HCT116 (cell line): ENCODE measurements at regions not wholly inside any gene's neighbourhood (a gene's known extent, or its start where the extent isn't known, plus 50 kb on each side); places are given as distances from the start of the nearest gene placed in this dataset.

Source experiments
- ATAC-seq: fragments of 200-7000 bp; cut with Tn5 transposase; 2 replicates; pipeline ENCODE4 v1.9.1; 2020; ENCODE audit warnings: mild to moderate bottlenecking, moderate library complexity
- BruUV-seq: library from RNA; stranded (reverse); fragments of 400-500 nt; replicated peaks from 2 replicates; lab custom pipeline; 2021; lab: Mats Ljungman, UMichigan
- CTCF ChIA-PET: fragments of 300-600 bp; sonication (Branson Sonifier 250); formaldehyde crosslinking; loops from one replicate; lab custom pipeline; 2021; ENCODE audit warnings: antibody characterized with exemption; lab: Charles Lee
- POLR2A ChIA-PET: fragments of 300-600, 350-600 bp; sonication (Branson Sonifier 250); formaldehyde crosslinking; loops from one replicate; lab custom pipeline; 2021; ENCODE audit warnings: antibody characterized with exemption; lab: Charles Lee
- RAD21 ChIA-PET, 2 experiments: fragments of 300-600 bp; sonication (Branson Sonifier 250); formaldehyde crosslinking; loops; one replicate each; lab custom pipeline; 2023; ENCODE audit warnings: low total read pairs in 2 of 2; ENCODE audit not compliant: uncharacterized antibody in 2 of 2, unreplicated experiment in 2 of 2, low non-redundant PET in 1 of 2; lab: Charles Lee
- DNase-seq: peaks from one replicate; pipeline ENCODE4 v3.0.0-alpha.2; 2010; ENCODE audit warnings: low read depth, low spot score
- H2AFZ ChIP-seq: fragments of 200-600 bp; shearing (Covaris generic), sonication (generic); 2 replicates; pipeline ENCODE4 v1.6.1; 2017; ENCODE audit warnings: low read depth, mixed run types, mixed read lengths, antibody characterized with exemption, low read length; ENCODE audit not compliant: poor library complexity, severe bottlenecking
- H3K27ac ChIP-seq: 2 replicates; pipeline ENCODE4 v1.5.1; 2012; ENCODE audit warnings: low read depth, low read length
- H3K27me3 ChIP-seq: fragments of 200-600 bp; sonication (generic); 2 replicates; pipeline ENCODE4 v1.6.1; 2016; ENCODE audit warnings: mixed run types, low read length, mixed read lengths; ENCODE audit not compliant: insufficient read depth
- H3K36me3 ChIP-seq, 2 experiments: fragments of 200-500 bp in 1 of 2; fragments of 200-600 bp in 1 of 2; sonication (Bioruptor generic) in 1 of 2; sonication (generic) in 1 of 2; 2 replicates each; pipeline versions ENCODE4 v1.5.1 to v1.6.1; 2014 to 2016; ENCODE audit warnings: low read length in 2 of 2, inconsistent platforms in 1 of 2, mixed read lengths in 1 of 2, mixed run types in 1 of 2; ENCODE audit not compliant: insufficient read depth in 2 of 2, control insufficient read depth in 1 of 2
- H3K4me1 ChIP-seq, 2 experiments: fragments of 200-600 bp in 1 of 2; sonication (generic) in 1 of 2; 2 replicates each; pipeline versions ENCODE4 v1.5.1 to v1.6.1; 2012 to 2017; ENCODE audit warnings: low read length in 2 of 2, inconsistent platforms in 1 of 2, mild to moderate bottlenecking in 1 of 2, mixed read lengths in 1 of 2, mixed run types in 1 of 2, moderate library complexity in 1 of 2; ENCODE audit not compliant: insufficient read depth in 2 of 2, control insufficient read depth in 1 of 2
- H3K4me2 ChIP-seq: fragments of 200-600 bp; sonication (generic); 2 replicates; pipeline ENCODE4 v1.6.1; 2017; ENCODE audit warnings: mixed run types, low read length, mixed read lengths
- H3K4me3 ChIP-seq, 2 experiments: fragments of 200-600 bp in 1 of 2; sonication (generic) in 1 of 2; replicated peaks in 1 of 2; 2 replicates each; pipeline ENCODE4 v1.5.1; 2011 to 2016; ENCODE audit warnings: low read length in 2 of 2, control low read depth in 1 of 2, low read depth in 1 of 2, mild to moderate bottlenecking in 1 of 2, mixed read lengths in 1 of 2, mixed run types in 1 of 2
- H3K79me2 ChIP-seq: fragments of 200-600 bp; sonication (generic); 2 replicates; pipeline ENCODE4 v1.6.1; 2017; ENCODE audit warnings: mild to moderate bottlenecking, mixed run types, low read length, moderate library complexity, mixed read lengths; ENCODE audit not compliant: insufficient read depth
- H3K9ac ChIP-seq: fragments of 200-600 bp; sonication (generic); 2 replicates; pipeline ENCODE4 v1.6.1; 2016; ENCODE audit warnings: low read length, mixed read lengths
- H3K9me2 ChIP-seq: fragments of 200-600 bp; sonication (generic), shearing (Covaris generic); 2 replicates; pipeline ENCODE4 v1.6.1; 2017; ENCODE audit warnings: mixed run types, mild to moderate bottlenecking, moderate library complexity; ENCODE audit not compliant: insufficient read depth
- H3K9me3 ChIP-seq, 2 experiments: fragments of 200-500 bp in 1 of 2; fragments of 200-600 bp in 1 of 2; sonication (Bioruptor generic) in 1 of 2; sonication (generic) in 1 of 2; 2 replicates each; pipeline ENCODE4 v1.6.1; 2014 to 2017; ENCODE audit warnings: low read length in 2 of 2, mixed read lengths in 2 of 2, inconsistent platforms in 1 of 2, low read depth in 1 of 2, mild to moderate bottlenecking in 1 of 2, mixed run types in 1 of 2, moderate library complexity in 1 of 2; ENCODE audit not compliant: control insufficient read depth in 1 of 2, insufficient read depth in 1 of 2
- H4K20me1 ChIP-seq: fragments of 200-600 bp; sonication (generic), shearing (Covaris generic); 2 replicates; pipeline ENCODE4 v1.6.1; 2017; ENCODE audit warnings: mixed run types, mild to moderate bottlenecking, moderate library complexity; ENCODE audit not compliant: insufficient read depth
- CBX3 ChIP-seq: IDR thresholded peaks from 2 replicates; pipeline ENCODE4 v1.6.1; 2012; ENCODE audit warnings: low read depth
- EGR1 ChIP-seq: IDR thresholded peaks from 2 replicates; pipeline ENCODE4 v1.6.1; 2012; ENCODE audit warnings: low read depth
- EZH2 ChIP-seq: fragments of 200-600 bp; sonication (generic); IDR thresholded peaks from 2 replicates; pipeline ENCODE4 v1.6.1; 2017; ENCODE audit warnings: antibody characterized with exemption, mixed run types
- EZH2phosphoT487 ChIP-seq: fragments of 200-600 bp; IDR thresholded peaks from 2 replicates; pipeline ENCODE4 v1.6.1; 2018; ENCODE audit warnings: antibody characterized with exemption, borderline replicate concordance
- FOSL1 ChIP-seq: IDR thresholded peaks from 2 replicates; pipeline ENCODE4 v1.6.1; 2012; ENCODE audit warnings: low read depth
- JUND ChIP-seq: IDR thresholded peaks from 2 replicates; pipeline ENCODE4 v1.6.1; 2012
- POLR2A ChIP-seq: IDR thresholded peaks from 2 replicates; pipeline ENCODE4 v1.7.0; 2011; ENCODE audit warnings: borderline replicate concordance; ENCODE audit not compliant: insufficient read depth, insufficient read length; ENCODE audit errors: extremely low read depth
- SP1 ChIP-seq: IDR thresholded peaks from 2 replicates; pipeline ENCODE4 v1.6.1; 2012; ENCODE audit warnings: low read depth
- SRF ChIP-seq: IDR thresholded peaks from 2 replicates; pipeline ENCODE4 v1.6.1; 2012; ENCODE audit warnings: low read depth
- TCF7L2 ChIP-seq: IDR thresholded peaks from 2 replicates; pipeline ENCODE4 v1.7.0; 2011; ENCODE audit warnings: borderline replicate concordance, inconsistent platforms; ENCODE audit not compliant: insufficient read depth, insufficient read length; ENCODE audit errors: extremely low read depth
- YY1 ChIP-seq: IDR thresholded peaks from 2 replicates; pipeline ENCODE4 v1.6.1; 2011; ENCODE audit warnings: low read length, low read depth, moderate library complexity, mild to moderate bottlenecking; ENCODE audit not compliant: insufficient replicate concordance; ENCODE audit errors: extremely low read depth
- ZFX ChIP-seq: fragments of 450-650 bp; IDR thresholded peaks from 2 replicates; pipeline ENCODE4 v1.6.1; 2017
- ZNF274 ChIP-seq: fragments of 200-500 bp; sonication (Bioruptor generic); IDR thresholded peaks from 2 replicates; pipeline ENCODE4 v1.6.1; 2014; ENCODE audit warnings: mild to moderate bottlenecking, low read depth, low read length, inconsistent platforms
- intact Hi-C: fragments of 100-400 bp; cut with micrococcal nuclease; formaldehyde crosslinking; loops from 2 replicates; pipeline ENCODE4 v1.10.0; 2022
- TF ChIP-seq, protein P1 (sequence below), 3 experiments: fragments of 200-600 bp in 1 of 3; sonication (generic) in 1 of 3; IDR thresholded peaks in 2 of 3; conservative IDR thresholded peaks in 1 of 3; 2 replicates each; pipeline ENCODE4 v1.5.1; 2012 to 2017; ENCODE audit warnings: low read depth in 2 of 3, low read length in 2 of 3, antibody characterized with exemption in 1 of 3, borderline replicate concordance in 1 of 3, control low read depth in 1 of 3, mild to moderate bottlenecking in 1 of 3, mixed read lengths in 1 of 3, mixed run types in 1 of 3, moderate library complexity in 1 of 3; ENCODE audit not compliant: insufficient read depth in 1 of 3
- TF ChIP-seq, protein P2 (sequence below): IDR thresholded peaks from 2 replicates; pipeline ENCODE4 v1.6.1; 2012
- TF ChIP-seq, protein P3 (sequence below): IDR thresholded peaks from 2 replicates; pipeline ENCODE4 v1.6.1; 2012; ENCODE audit warnings: low read depth

DNA sequence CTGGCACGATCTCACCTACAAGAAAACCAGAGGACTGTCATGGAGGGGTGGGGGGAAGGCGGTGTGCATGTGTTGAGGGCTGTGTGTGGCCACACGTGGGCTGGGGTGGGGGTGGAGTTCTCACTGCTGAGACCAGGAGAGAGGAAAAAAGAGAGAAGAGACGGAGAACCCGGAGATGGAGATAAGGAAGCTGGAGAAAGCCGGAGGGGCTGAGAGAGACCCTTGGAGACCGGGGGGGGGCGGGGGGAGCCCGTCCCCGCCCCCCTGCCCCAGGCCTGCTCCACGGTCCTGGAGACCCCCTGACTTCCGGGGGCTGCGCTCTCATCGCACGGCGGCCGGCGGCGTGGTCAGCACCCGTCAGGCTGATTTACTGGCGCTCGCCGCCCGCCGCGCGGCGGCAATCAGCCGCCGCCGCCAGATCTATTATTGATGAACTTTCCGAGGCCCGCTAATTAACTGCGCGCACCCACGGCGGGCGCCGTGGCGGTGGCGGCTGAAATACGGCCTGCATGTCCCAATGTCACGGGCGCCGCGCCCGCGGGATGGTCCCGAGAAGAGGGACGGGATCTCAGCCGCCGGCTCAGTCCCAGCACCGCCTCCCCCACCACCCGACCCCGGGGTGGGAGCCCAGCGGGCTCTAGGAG, 187.4 kb downstream of the MN1 start:
- no peak for ATAC-seq
- Histone ChIP-seq H3K36me3 (no peaks in the 10 kb centered on the region), H3K4me3 (no peak overlapping the region), H3K4me1 (no peaks in the 10 kb centered on the region), H2AFZ (no peak overlapping the region), H3K9ac (no peak overlapping the region), H4K20me1 (no peaks in the 10 kb centered on the region), H3K9me3 (no peaks in the 10 kb centered on the region), H3K27me3 (0 out of 2 replicates have a peak, but pooled peaks cover under 1% of the 10 kb centered on the region), H3K9me2 (no peaks in the 10 kb centered on the region)
- ChIA-PET POLR2A (no interaction called here), CTCF (no interaction called here)
- no peak for DNase-seq
- TF ChIP-seq SP1: no peak
- no peak for TF ChIP-seq ZFX
- TF ChIP-seq, protein P1, sequence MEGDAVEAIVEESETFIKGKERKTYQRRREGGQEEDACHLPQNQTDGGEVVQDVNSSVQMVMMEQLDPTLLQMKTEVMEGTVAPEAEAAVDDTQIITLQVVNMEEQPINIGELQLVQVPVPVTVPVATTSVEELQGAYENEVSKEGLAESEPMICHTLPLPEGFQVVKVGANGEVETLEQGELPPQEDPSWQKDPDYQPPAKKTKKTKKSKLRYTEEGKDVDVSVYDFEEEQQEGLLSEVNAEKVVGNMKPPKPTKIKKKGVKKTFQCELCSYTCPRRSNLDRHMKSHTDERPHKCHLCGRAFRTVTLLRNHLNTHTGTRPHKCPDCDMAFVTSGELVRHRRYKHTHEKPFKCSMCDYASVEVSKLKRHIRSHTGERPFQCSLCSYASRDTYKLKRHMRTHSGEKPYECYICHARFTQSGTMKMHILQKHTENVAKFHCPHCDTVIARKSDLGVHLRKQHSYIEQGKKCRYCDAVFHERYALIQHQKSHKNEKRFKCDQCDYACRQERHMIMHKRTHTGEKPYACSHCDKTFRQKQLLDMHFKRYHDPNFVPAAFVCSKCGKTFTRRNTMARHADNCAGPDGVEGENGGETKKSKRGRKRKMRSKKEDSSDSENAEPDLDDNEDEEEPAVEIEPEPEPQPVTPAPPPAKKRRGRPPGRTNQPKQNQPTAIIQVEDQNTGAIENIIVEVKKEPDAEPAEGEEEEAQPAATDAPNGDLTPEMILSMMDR (IDR thresholded peaks at IDR 0.05 in 2 of 3, conservative IDR thresholded peaks at IDR 0.05 in 1 of 3; ENCODE audit: borderline replicate concordance in 1 of 3, insufficient read depth in 1 of 3, low read depth in 2 of 3, low read length in 2 of 3): no peak
- no peak for TF ChIP-seq EZH2
- TF ChIP-seq, protein P2, sequence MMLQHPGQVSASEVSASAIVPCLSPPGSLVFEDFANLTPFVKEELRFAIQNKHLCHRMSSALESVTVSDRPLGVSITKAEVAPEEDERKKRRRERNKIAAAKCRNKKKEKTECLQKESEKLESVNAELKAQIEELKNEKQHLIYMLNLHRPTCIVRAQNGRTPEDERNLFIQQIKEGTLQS: no peak
- no peak for TF ChIP-seq ZNF274
- TF ChIP-seq FOSL1: no peak
- TF ChIP-seq EGR1: no peak
- TF ChIP-seq, protein P3, sequence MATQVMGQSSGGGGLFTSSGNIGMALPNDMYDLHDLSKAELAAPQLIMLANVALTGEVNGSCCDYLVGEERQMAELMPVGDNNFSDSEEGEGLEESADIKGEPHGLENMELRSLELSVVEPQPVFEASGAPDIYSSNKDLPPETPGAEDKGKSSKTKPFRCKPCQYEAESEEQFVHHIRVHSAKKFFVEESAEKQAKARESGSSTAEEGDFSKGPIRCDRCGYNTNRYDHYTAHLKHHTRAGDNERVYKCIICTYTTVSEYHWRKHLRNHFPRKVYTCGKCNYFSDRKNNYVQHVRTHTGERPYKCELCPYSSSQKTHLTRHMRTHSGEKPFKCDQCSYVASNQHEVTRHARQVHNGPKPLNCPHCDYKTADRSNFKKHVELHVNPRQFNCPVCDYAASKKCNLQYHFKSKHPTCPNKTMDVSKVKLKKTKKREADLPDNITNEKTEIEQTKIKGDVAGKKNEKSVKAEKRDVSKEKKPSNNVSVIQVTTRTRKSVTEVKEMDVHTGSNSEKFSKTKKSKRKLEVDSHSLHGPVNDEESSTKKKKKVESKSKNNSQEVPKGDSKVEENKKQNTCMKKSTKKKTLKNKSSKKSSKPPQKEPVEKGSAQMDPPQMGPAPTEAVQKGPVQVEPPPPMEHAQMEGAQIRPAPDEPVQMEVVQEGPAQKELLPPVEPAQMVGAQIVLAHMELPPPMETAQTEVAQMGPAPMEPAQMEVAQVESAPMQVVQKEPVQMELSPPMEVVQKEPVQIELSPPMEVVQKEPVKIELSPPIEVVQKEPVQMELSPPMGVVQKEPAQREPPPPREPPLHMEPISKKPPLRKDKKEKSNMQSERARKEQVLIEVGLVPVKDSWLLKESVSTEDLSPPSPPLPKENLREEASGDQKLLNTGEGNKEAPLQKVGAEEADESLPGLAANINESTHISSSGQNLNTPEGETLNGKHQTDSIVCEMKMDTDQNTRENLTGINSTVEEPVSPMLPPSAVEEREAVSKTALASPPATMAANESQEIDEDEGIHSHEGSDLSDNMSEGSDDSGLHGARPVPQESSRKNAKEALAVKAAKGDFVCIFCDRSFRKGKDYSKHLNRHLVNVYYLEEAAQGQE: no peak
- TF ChIP-seq YY1: no peak
- no peak for TF ChIP-seq POLR2A
- no peak for TF ChIP-seq TCF7L2
- no peak for TF ChIP-seq SRF
- no peak for TF ChIP-seq EZH2phosphoT487
- no peak for TF ChIP-seq JUND
- TF ChIP-seq CBX3: no peak
- TF ChIP-seq, all 23 proteins: peak for 0
- intact Hi-C loops: no loop called here
- Histone ChIP-seq H3K27ac (no peak overlapping the region), H3K4me2 (no peak overlapping the region), H3K79me2 (no peaks in the 10 kb centered on the region)
- BruUV-seq: no TSS peak
- RAD21 ChIA-PET: no interaction called here
